ENCODE measurements at regions not wholly inside any gene's neighbourhood (a gene's known extent, or its start where the extent isn't known, plus 50 kb on each side); places are given as distances from the start of the nearest gene placed in this dataset.

GRCh38 chr5:159448841-159449407 lies 118.6 kb upstream of the IL12B start:
- H3K9me3 ChIP-seq = no peaks in the 10 kb centered on the region
- DNase-seq (no peak), ATAC-seq (no peak)
- TF ChIP-seq CTCF (IDR thresholded peaks at IDR 0.05) = no peak
- no peak overlapping the region for H3K27ac ChIP-seq
- intact Hi-C loops (cut with DNase I) = loop anchor here in 8 of 10 donors (5.0 to 10.0 kb wide), 7 partner anchors 206 to 538 kb away; partner anchors contain the start of gene ADRA1B (in 4 of the 8)
- 78 to 81% methylated on average over 5 of the region's 5 CpGs for WGBS, 2 donors
- H3K4me1 ChIP-seq = peaks cover 0 to 22% (median 14%) of the 10 kb centered on the region in 9 donors
- no peaks in the 10 kb centered on the region for H3K27me3 ChIP-seq
- H3K36me3 ChIP-seq = no peaks in the 10 kb centered on the region
- H3K4me3 ChIP-seq = no peak overlapping the region

GRCh38 chr5:159449925-159450324 lies 119.6 kb upstream of the IL12B start:
- no peaks in the 10 kb centered on the region for H3K9me3 ChIP-seq
- no peak overlapping the region for H3K27ac ChIP-seq
- peaks cover 0 to 4% (median 0%) of the 10 kb centered on the region in 7 donors for H3K27me3 ChIP-seq
- no peak overlapping the region for H3K4me3 ChIP-seq
- TF ChIP-seq CTCF (IDR thresholded peaks at IDR 0.05) = no peak
- H3K4me1 ChIP-seq = peaks cover 0 to 22% (median 14%) of the 10 kb centered on the region in 9 donors
- intact Hi-C loops (cut with DNase I) = loop anchor here in 9 of 10 donors (2.0 to 10.0 kb wide), 9 partner anchors 57 to 537 kb away; partner anchors contain the start of gene ADRA1B (in 5 of the 9)
- DNase-seq (no peak), ATAC-seq (peak in 1 of 8 donors; percentile 17)
- WGBS, 2 donors = 74 to 80% methylated on average over 7 of the region's 7 CpGs
- H3K36me3 ChIP-seq = no peaks in the 10 kb centered on the region

- whole genome bisulfite sequencing, 2 donors = 73 to 75% methylated on average over 4 of the region's 4 CpGs
- ATAC-seq (no peak), DNase-seq (no peak)
- Histone ChIP-seq H3K9me3 (no peaks in the 10 kb centered on the region), H3K4me3 (no peak overlapping the region), H3K27ac (peak overlapping the region in 7 of 10 donors; percentile 65 to 89 (median 80)), H3K36me3 (no peaks in the 10 kb centered on the region), H3K27me3 (peaks cover 0 to 6% (median 0%) of the 10 kb centered on the region in 7 donors), H3K4me1 (peaks cover 0 to 22% (median 14%) of the 10 kb centered on the region in 9 donors)
- intact Hi-C loops (cut with DNase I) = loop anchor here in 6 of 10 donors (2.0 to 5.0 kb wide), 3 partner anchors 57 to 467 kb away; partner anchors contain the start of gene ADRA1B (in 1 of the 6)
- TF ChIP-seq CTCF (IDR thresholded peaks at IDR 0.05) = no peak
Measured at GRCh38 chr5:159450417-159450816, 120.1 kb upstream of the IL12B start.

- ATAC-seq = peak; percentile 90 to 97 (median 95)
- Histone ChIP-seq H3K27ac (peak overlapping the region; percentile 42 to 89 (median 73)), H3K4me3 (no peak overlapping the region), H3K4me1 (peaks cover 0 to 22% (median 14%) of the 10 kb centered on the region in 9 donors), H3K9me3 (no peaks in the 10 kb centered on the region), H3K27me3 (peaks cover 0 to 6% (median 0%) of the 10 kb centered on the region in 7 donors), H3K36me3 (no peaks in the 10 kb centered on the region)
- peak in 1 of 2 donors; percentile 71 for DNase-seq
- TF ChIP-seq CTCF (IDR thresholded peaks at IDR 0.05) = no peak
- intact Hi-C loops (cut with DNase I) = loop anchor here in 7 of 10 donors (1.0 to 5.0 kb wide), 4 partner anchors 56 to 466 kb away; partner anchors contain the start of gene ADRA1B (in 1 of the 7)
- 52% methylated on average over 13 of the region's 13 CpGs for WGBS, 2 donors
Measured at GRCh38 chr5:159451197-159452052, 121.1 kb upstream of the IL12B start.

Data from heart right ventricle (tissue), 16 donors.